IPS DF 19.7 (cell line): ENCODE measurements at regions not wholly inside any gene's neighbourhood (a gene's known extent, or its start where the extent isn't known, plus 50 kb on each side); places are given as distances from the start of the nearest gene placed in this dataset.

Experiments
- DNase-seq: peaks from one replicate; pipeline ENCODE4 v3.0.0-alpha.2; 2013; ENCODE audit warnings: low read depth, low spot score

- no peak for DNase-seq
Measured at GRCh38 chr21:31501926-31502325, 157.6 kb upstream of the SOD1 start.

- no peak for DNase-seq
Measured at GRCh38 chr21:31500982-31501381, 156.9 kb upstream of the TIAM1 start.

GRCh38 chr21:31500071-31500470 lies 156.0 kb upstream of the TIAM1 start:
- no peak for DNase-seq

- no peak for DNase-seq
Measured at GRCh38 chr21:31498985-31499384, 154.9 kb upstream of the TIAM1 start.

GRCh38 chr21:31497914-31498313 lies 153.9 kb upstream of the TIAM1 start:
- DNase-seq = no peak

GRCh38 chr21:31493350-31493880 lies 149.4 kb upstream of the TIAM1 start:
- no peak for DNase-seq

GRCh38 chr21:31491617-31492016 lies 147.6 kb upstream of the TIAM1 start:
- no peak for DNase-seq

GRCh38 chr21:31490443-31490842 lies 146.4 kb upstream of the TIAM1 start:
- no peak for DNase-seq

GRCh38 chr21:31489726-31490125 lies 145.7 kb upstream of the TIAM1 start:
- no peak for DNase-seq

GRCh38 chr21:31489014-31489413 lies 145.0 kb upstream of the TIAM1 start:
- DNase-seq = no peak

- no peak for DNase-seq
Measured at GRCh38 chr21:31484219-31484618, 140.2 kb upstream of the TIAM1 start.

- DNase-seq = no peak
Measured at GRCh38 chr21:31483146-31483545, 139.1 kb upstream of the TIAM1 start.

GRCh38 chr21:31482460-31482859 lies 138.4 kb upstream of the TIAM1 start:
- no peak for DNase-seq

GRCh38 chr21:31480228-31480627 lies 136.2 kb upstream of the TIAM1 start:
- no peak for DNase-seq

- no peak for DNase-seq
Measured at GRCh38 chr21:31479714-31480113, 135.7 kb upstream of the TIAM1 start.

GRCh38 chr21:31479222-31479621 lies 135.2 kb upstream of the TIAM1 start:
- no peak for DNase-seq

GRCh38 chr21:31476263-31477022 lies 132.4 kb upstream of the TIAM1 start:
- no peak for DNase-seq

GRCh38 chr21:31475223-31475622 lies 131.2 kb upstream of the TIAM1 start:
- no peak for DNase-seq

- DNase-seq = no peak
Measured at GRCh38 chr21:31473685-31474345, 129.8 kb upstream of the TIAM1 start.

GRCh38 chr21:31471865-31472264 lies 127.8 kb upstream of the TIAM1 start:
- DNase-seq = no peak

GRCh38 chr21:31470896-31471694 lies 127.0 kb upstream of the TIAM1 start:
- no peak for DNase-seq

GRCh38 chr21:31460980-31461379 lies 116.9 kb upstream of the TIAM1 start:
- no peak for DNase-seq
